Mesenchymal stem cell (in vitro differentiated cells and primary cell): ENCODE measurements at regions not wholly inside any gene's neighbourhood (a gene's known extent, or its start where the extent isn't known, plus 50 kb on each side); places are given as distances from the start of the nearest gene placed in this dataset.
A peak's percentile ranks its signal among the peaks of the same experiment; 100 is the strongest.
"Not testable (repeated sequence)": the region's sequence is repeated elsewhere in the genome, so short reads cannot be mapped to it uniquely, and the experiment has no call there.

Source experiments
- DNase-seq: peaks from one replicate; pipeline ENCODE4 v3.0.0-alpha.2; 2013
- H2AFZ ChIP-seq: one replicate; pipeline ENCODE4 v1.6.1; 2013; ENCODE audit warnings: low read depth, mild to moderate bottlenecking, control low read depth, inconsistent platforms, low read length, moderate library complexity
- H2AK5ac ChIP-seq: 2 replicates; pipeline ENCODE4 v1.6.1; 2013; ENCODE audit warnings: low read length, moderate library complexity, mild to moderate bottlenecking, inconsistent platforms; ENCODE audit not compliant: severe bottlenecking
- H2BK120ac ChIP-seq: one replicate; pipeline ENCODE4 v1.6.1; 2013; ENCODE audit warnings: low read depth, mild to moderate bottlenecking, inconsistent platforms, low read length, moderate library complexity
- H2BK12ac ChIP-seq, 2 experiments: one replicate each; pipeline ENCODE4 v1.6.1; 2013; ENCODE audit warnings: inconsistent platforms in 2 of 2, low read length in 2 of 2, mild to moderate bottlenecking in 2 of 2, moderate library complexity in 2 of 2, control low read depth in 1 of 2
- H2BK15ac ChIP-seq: one replicate; pipeline ENCODE4 v1.6.1; 2013; ENCODE audit warnings: mild to moderate bottlenecking, low read depth, inconsistent platforms; ENCODE audit not compliant: poor library complexity, severe bottlenecking
- H2BK5ac ChIP-seq: 2 replicates; pipeline ENCODE4 v1.6.1; 2013; ENCODE audit warnings: low read depth, mild to moderate bottlenecking, low read length, control low read depth, inconsistent platforms; ENCODE audit not compliant: poor library complexity, severe bottlenecking
- H3K14ac ChIP-seq, 2 experiments: one replicate each; pipeline ENCODE4 v1.6.1; 2013; ENCODE audit warnings: inconsistent platforms in 2 of 2, low read length in 2 of 2, control low read depth in 1 of 2, mild to moderate bottlenecking in 1 of 2, moderate library complexity in 1 of 2
- H3K18ac ChIP-seq, 2 experiments: one replicate each; pipeline ENCODE4 v1.6.1; 2013; ENCODE audit warnings: inconsistent platforms in 2 of 2, low read length in 2 of 2, control low read depth in 1 of 2, low read depth in 1 of 2, mild to moderate bottlenecking in 1 of 2
- H3K23ac ChIP-seq, 2 experiments: one replicate each; pipeline ENCODE4 v1.6.1; 2013; ENCODE audit warnings: inconsistent platforms in 2 of 2, low read length in 2 of 2, mild to moderate bottlenecking in 2 of 2, moderate library complexity in 2 of 2, control low read depth in 1 of 2
- H3K27ac ChIP-seq: 2 replicates; pipeline ENCODE4 v1.5.1; 2013; ENCODE audit warnings: mild to moderate bottlenecking, moderate library complexity, low read length, control low read depth, inconsistent platforms; ENCODE audit not compliant: poor library complexity, severe bottlenecking
- H3K27me3 ChIP-seq, 2 experiments: 2 replicates each; pipeline versions ENCODE4 v1.6.1 to v1.7.0; 2013; ENCODE audit warnings: low read length in 2 of 2, mild to moderate bottlenecking in 2 of 2, moderate library complexity in 2 of 2, control low read depth in 1 of 2, inconsistent platforms in 1 of 2; ENCODE audit not compliant: control insufficient read depth in 1 of 2, insufficient read depth in 1 of 2
- H3K36me3 ChIP-seq, 2 experiments: 2 replicates each; pipeline versions ENCODE4 v1.6.1 to v1.7.0; 2013; ENCODE audit warnings: low read length in 2 of 2, control low read depth in 1 of 2, inconsistent platforms in 1 of 2, low read depth in 1 of 2, mild to moderate bottlenecking in 1 of 2; ENCODE audit not compliant: insufficient read depth in 2 of 2, control insufficient read depth in 1 of 2
- H3K4ac ChIP-seq, 2 experiments: one replicate each; pipeline ENCODE4 v1.6.1; 2013; ENCODE audit warnings: inconsistent platforms in 2 of 2, low read length in 2 of 2, mild to moderate bottlenecking in 2 of 2, moderate library complexity in 2 of 2, control low read depth in 1 of 2, low read depth in 1 of 2
- H3K4me1 ChIP-seq: 2 replicates; pipeline ENCODE4 v1.6.1; 2013; ENCODE audit warnings: low read depth, low read length, control low read depth; ENCODE audit not compliant: control insufficient read depth, insufficient read depth
- H3K4me2 ChIP-seq: 2 replicates; pipeline ENCODE4 v1.6.1; 2013; ENCODE audit warnings: low read length, mild to moderate bottlenecking, inconsistent platforms; ENCODE audit not compliant: poor library complexity, severe bottlenecking
- H3K4me3 ChIP-seq, 2 experiments: 2 replicates each; pipeline versions ENCODE4 v1.5.1 to v1.7.0; 2013; ENCODE audit warnings: low read length in 2 of 2, mild to moderate bottlenecking in 2 of 2, control low read depth in 1 of 2, low read depth in 1 of 2; ENCODE audit not compliant: insufficient read depth in 1 of 2
- H3K79me1 ChIP-seq: replicated peaks from 2 replicates; pipeline ENCODE4 v1.6.1; 2013; ENCODE audit warnings: mild to moderate bottlenecking, control low read depth, low read length, inconsistent platforms; ENCODE audit not compliant: poor library complexity, severe bottlenecking
- H3K9ac ChIP-seq: 2 replicates; pipeline ENCODE4 v1.7.0; 2013; ENCODE audit warnings: mild to moderate bottlenecking, low read length, moderate library complexity
- H3K9me3 ChIP-seq: 2 replicates; pipeline ENCODE4 v1.7.0; 2013; ENCODE audit warnings: mild to moderate bottlenecking, low read length; ENCODE audit not compliant: control insufficient read depth
- H4K8ac ChIP-seq: one replicate; pipeline ENCODE4 v1.6.1; 2013; ENCODE audit warnings: inconsistent platforms, mild to moderate bottlenecking, low read length, moderate library complexity
- H4K91ac ChIP-seq: one replicate; pipeline ENCODE4 v1.6.1; 2013; ENCODE audit warnings: mild to moderate bottlenecking, low read length, inconsistent platforms
- WGBS: methylation state at CpG from one replicate; pipeline ENCODE4 v1.1.7; 2013; ENCODE audit warnings: mixed read lengths; 5-methylcytosine and 5-hydroxymethylcytosine counted together

DNA sequence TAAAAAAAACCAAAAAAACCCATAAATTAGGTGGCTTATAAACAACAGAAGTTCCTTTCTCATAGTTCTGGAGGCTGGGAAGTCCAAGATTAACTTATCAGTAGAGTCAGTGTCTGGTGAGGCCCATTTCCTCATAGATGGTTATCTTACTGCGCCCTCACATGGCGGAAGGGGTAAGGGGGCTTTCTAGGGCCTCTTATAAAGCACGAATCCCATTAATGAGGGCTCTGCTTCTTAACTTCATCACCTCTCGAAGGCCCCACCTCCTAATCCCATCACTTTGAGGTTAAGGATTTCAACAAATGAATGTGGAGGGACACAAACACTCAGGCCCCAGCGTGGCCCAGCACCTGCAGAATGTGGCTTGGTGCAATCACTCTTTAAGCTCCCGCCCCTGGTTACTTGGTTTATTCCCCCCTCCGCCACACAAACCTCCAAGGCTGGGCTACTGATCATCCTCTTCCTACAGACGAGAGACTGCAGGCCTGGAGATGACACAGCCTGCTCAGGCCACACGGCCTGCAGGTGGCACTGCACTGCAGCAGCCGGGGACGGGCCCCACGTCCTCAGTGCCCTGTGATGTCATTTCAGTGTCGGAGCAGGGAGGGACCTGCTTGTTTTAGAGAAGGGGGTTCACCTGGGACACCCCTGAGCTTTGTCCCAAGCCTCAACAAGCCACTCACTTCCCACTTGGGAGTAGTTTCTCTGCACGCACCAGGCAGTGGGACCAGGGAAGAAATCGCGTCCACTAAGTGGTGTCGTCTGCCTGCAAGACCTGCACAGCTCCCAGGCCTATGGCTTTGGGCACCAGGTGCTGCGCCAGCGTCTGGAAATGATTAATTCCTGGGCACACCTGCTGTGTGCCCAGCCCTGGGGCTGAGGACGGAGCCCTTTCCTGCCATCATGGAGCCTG, 178.5 kb downstream of the NPIPB11 start:
- H3K4me2 ChIP-seq, H2BK15ac ChIP-seq, H2BK120ac ChIP-seq, H3K27me3 ChIP-seq, H3K9me3 ChIP-seq, H3K79me1 ChIP-seq, H3K4me1 ChIP-seq, H2BK5ac ChIP-seq, H2AFZ ChIP-seq, H3K27ac ChIP-seq, H3K4me3 ChIP-seq, H3K18ac ChIP-seq, H3K36me3 ChIP-seq, H3K9ac ChIP-seq, H3K23ac ChIP-seq, H4K8ac ChIP-seq, H3K4ac ChIP-seq, H4K91ac ChIP-seq, H2AK5ac ChIP-seq: not testable (repeated sequence)
- H3K14ac ChIP-seq: peak overlapping the region in 1 of 2 experiments; percentile 4
- WGBS: 77% methylated on average over 10 of the region's 20 CpGs
- peak; percentile 64 for DNase-seq
- H2BK12ac ChIP-seq: peak overlapping the region in 1 of 2 experiments; percentile 78

DNA sequence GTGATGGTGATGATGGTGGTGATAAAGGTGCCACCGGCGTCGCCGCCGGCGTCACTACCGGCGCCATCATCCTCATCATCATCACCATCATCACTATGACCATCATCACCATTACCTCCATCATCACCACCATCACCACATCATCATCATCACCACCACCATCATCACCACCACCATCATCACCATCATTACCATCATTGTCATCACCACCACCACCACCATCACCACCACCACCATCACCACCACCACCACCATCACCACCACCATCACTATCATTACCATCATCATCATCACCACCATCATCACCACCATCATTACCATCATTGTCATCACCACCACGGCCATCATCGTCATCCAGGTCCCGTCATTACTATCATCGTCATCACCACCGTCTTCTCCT, 179.7 kb downstream of the NPIPB11 start:
- no peak overlapping the region for H3K4ac ChIP-seq
- peaks cover 6% of the 10 kb centered on the region for H3K4me1 ChIP-seq
- no peaks in the 10 kb centered on the region for H3K36me3 ChIP-seq
- no peak overlapping the region for H2AK5ac ChIP-seq
- H3K27me3 ChIP-seq: no peaks in the 10 kb centered on the region
- no peak overlapping the region for H3K9ac ChIP-seq
- H2BK5ac ChIP-seq: no peak overlapping the region
- no peak overlapping the region for H3K4me3 ChIP-seq
- no peak overlapping the region for H3K23ac ChIP-seq
- no peak overlapping the region for H3K14ac ChIP-seq
- no peak overlapping the region for H4K91ac ChIP-seq
- WGBS: 0% methylated on average over 1 of the region's 13 CpGs
- no peak for DNase-seq
- no peak overlapping the region for H2BK120ac ChIP-seq
- no peak overlapping the region for H2BK15ac ChIP-seq
- H3K27ac ChIP-seq: no peak overlapping the region
- no peak overlapping the region for H3K4me2 ChIP-seq
- peaks cover 4% of the 10 kb centered on the region for H3K9me3 ChIP-seq
- no peak overlapping the region for H2AFZ ChIP-seq
- H3K79me1 ChIP-seq: no peaks in the 10 kb centered on the region
- H4K8ac ChIP-seq: no peak overlapping the region
- no peak overlapping the region for H3K18ac ChIP-seq
- no peak overlapping the region for H2BK12ac ChIP-seq

DNA sequence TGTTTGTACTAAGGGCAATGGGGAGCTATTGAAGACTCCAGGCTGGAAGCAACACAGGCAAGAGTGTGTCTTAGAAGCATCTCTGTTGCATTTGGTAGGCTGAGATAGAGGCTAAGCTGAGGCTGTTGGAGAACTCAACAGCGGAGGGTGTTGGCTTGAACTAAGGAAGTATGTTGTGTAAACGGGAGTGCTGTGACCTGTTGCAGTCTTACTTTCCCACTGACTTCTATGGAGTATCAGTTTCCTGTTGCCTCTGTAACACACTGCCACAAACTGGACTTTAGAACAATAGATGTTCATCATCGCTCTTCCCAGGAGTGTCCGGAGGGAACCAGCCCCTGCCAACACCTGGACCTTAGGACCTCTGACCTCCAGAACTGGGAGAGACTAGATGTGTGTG, 181.8 kb downstream of the NPIPB11 start:
- DNase-seq: not testable (repeated sequence)

DNA sequence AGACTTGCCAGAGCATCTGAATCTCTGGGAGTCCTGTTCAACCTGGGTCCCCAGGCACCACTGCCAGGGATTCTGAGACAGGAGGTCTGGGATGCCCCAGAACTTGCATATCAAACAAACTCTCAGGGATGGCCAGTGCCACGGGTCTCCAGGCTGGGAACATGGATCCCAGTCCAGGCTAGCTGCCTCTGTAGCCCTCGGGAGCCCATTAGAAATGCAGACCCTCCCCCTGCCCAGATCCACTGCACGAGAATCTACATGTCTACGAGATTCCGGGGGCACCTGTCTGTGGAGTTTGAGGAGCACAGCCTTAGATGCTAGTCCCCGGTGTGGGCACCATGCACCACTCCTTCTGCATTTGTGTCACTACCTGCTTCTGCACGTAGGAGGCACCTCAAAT, 183.9 kb downstream of the NPIPB11 start:
- not testable (repeated sequence) for H3K27ac ChIP-seq, H4K91ac ChIP-seq, H4K8ac ChIP-seq, H2AK5ac ChIP-seq, H3K18ac ChIP-seq, H2BK15ac ChIP-seq, DNase-seq, H3K14ac ChIP-seq, H3K9me3 ChIP-seq, H3K9ac ChIP-seq, H3K4me3 ChIP-seq, H2AFZ ChIP-seq, H3K36me3 ChIP-seq, H3K4me2 ChIP-seq, H3K23ac ChIP-seq, H2BK5ac ChIP-seq, H3K4ac ChIP-seq, H3K27me3 ChIP-seq, H2BK12ac ChIP-seq, H3K79me1 ChIP-seq, H2BK120ac ChIP-seq
- H3K4me1 ChIP-seq: peaks cover 20% of the 10 kb centered on the region
- 64% methylated on average over 2 of the region's 7 CpGs for WGBS

More for the DNA sequence above, 181.8 kb downstream of the NPIPB11 start:
- not testable (repeated sequence) for H3K9me3 ChIP-seq, H4K8ac ChIP-seq, H3K23ac ChIP-seq, H3K4me2 ChIP-seq, H2BK12ac ChIP-seq, H3K18ac ChIP-seq, H3K9ac ChIP-seq, H3K27ac ChIP-seq, H2BK5ac ChIP-seq, H3K4ac ChIP-seq, H2BK120ac ChIP-seq, H4K91ac ChIP-seq, H3K4me3 ChIP-seq, H3K79me1 ChIP-seq, H2AK5ac ChIP-seq, H3K14ac ChIP-seq, H3K27me3 ChIP-seq, H2AFZ ChIP-seq, H3K36me3 ChIP-seq, H2BK15ac ChIP-seq
- 100% methylated on average over 1 of the region's 4 CpGs for WGBS
- peaks cover 18% of the 10 kb centered on the region for H3K4me1 ChIP-seq
